ENCODE measurements at regions not wholly inside any gene's neighbourhood (a gene's known extent, or its start where the extent isn't known, plus 50 kb on each side); places are given as distances from the start of the nearest gene placed in this dataset.

- DNase-seq (ENCODE audit: low spot score, unreplicated experiment) = no peak
- H3K4me1 Mint-ChIP-seq (ENCODE audit: low read depth) = no peaks in the 10 kb centered on the region
- no peaks in the 10 kb centered on the region for H3K27me3 Mint-ChIP-seq
- H3K4me3 Mint-ChIP-seq (ENCODE audit: low read depth) = no peak overlapping the region
- H3K36me3 Mint-ChIP-seq (ENCODE audit: insufficient read depth) = no peaks in the 10 kb centered on the region
- no peak overlapping the region for H3K27ac Mint-ChIP-seq
- TF ChIP-seq CTCF (IDR thresholded peaks at IDR 0.05; ENCODE audit: unreplicated experiment) = no peak
- peaks cover 13% of the 10 kb centered on the region for H3K9me3 Mint-ChIP-seq (ENCODE audit: low read depth)
Observed at GRCh38 chr21:24188506-24188905, 1418.8 kb downstream of the MRPL39 start.

GRCh38 chr21:24183077-24183476, 1424.2 kb downstream of the MRPL39 start:
- Mint-ChIP-seq H3K27me3 (no peaks in the 10 kb centered on the region), H3K9me3 (ENCODE audit: low read depth) (peaks cover 9% of the 10 kb centered on the region), H3K4me1 (ENCODE audit: low read depth) (no peaks in the 10 kb centered on the region), H3K27ac (no peak overlapping the region), H3K36me3 (ENCODE audit: insufficient read depth) (no peaks in the 10 kb centered on the region), H3K4me3 (ENCODE audit: low read depth) (no peak overlapping the region)
- TF ChIP-seq CTCF (IDR thresholded peaks at IDR 0.05; ENCODE audit: unreplicated experiment) = no peak
- DNase-seq (ENCODE audit: low spot score, unreplicated experiment) = no peak

- no peaks in the 10 kb centered on the region for H3K36me3 Mint-ChIP-seq (ENCODE audit: insufficient read depth)
- H3K27ac Mint-ChIP-seq = no peak overlapping the region
- H3K27me3 Mint-ChIP-seq = no peaks in the 10 kb centered on the region
- H3K4me1 Mint-ChIP-seq (ENCODE audit: low read depth) = no peaks in the 10 kb centered on the region
- no peak for DNase-seq (ENCODE audit: low spot score, unreplicated experiment)
- no peak overlapping the region for H3K4me3 Mint-ChIP-seq (ENCODE audit: low read depth)
- TF ChIP-seq CTCF (IDR thresholded peaks at IDR 0.05; ENCODE audit: unreplicated experiment) = no peak
- H3K9me3 Mint-ChIP-seq (ENCODE audit: low read depth) = peaks cover 11% of the 10 kb centered on the region
Observed at GRCh38 chr21:24179110-24179509, 1428.2 kb downstream of the MRPL39 start.

DNA sequence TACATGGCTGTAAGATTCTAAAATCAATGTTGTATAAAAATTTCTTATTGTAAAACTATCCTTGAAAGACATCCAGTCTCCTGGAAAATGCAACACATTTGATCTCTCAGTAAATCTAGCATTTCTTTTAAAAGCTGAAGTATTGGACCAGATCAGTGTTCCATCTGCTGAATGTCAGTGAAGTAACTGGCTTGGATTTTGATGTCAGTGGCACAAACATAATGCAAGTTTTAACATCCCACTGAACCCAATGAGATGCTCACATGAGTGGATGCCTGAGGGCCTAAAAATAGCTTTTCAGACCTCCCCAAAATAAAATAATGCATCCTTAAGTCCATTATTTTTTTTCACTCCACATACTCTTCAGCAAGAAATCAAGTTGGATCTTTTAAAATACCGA, 1432.2 kb downstream of the MRPL39 start:
- H3K36me3 Mint-ChIP-seq (ENCODE audit: insufficient read depth) = no peaks in the 10 kb centered on the region
- H3K27ac Mint-ChIP-seq = no peak overlapping the region
- H3K9me3 Mint-ChIP-seq (ENCODE audit: low read depth) = peaks cover 13% of the 10 kb centered on the region
- no peaks in the 10 kb centered on the region for H3K4me1 Mint-ChIP-seq (ENCODE audit: low read depth)
- no peak for TF ChIP-seq CTCF (IDR thresholded peaks at IDR 0.05; ENCODE audit: unreplicated experiment)
- H3K27me3 Mint-ChIP-seq = no peaks in the 10 kb centered on the region
- DNase-seq (ENCODE audit: low spot score, unreplicated experiment) = no peak
- no peak overlapping the region for H3K4me3 Mint-ChIP-seq (ENCODE audit: low read depth)

- Mint-ChIP-seq H3K36me3 (ENCODE audit: insufficient read depth) (no peaks in the 10 kb centered on the region), H3K4me3 (ENCODE audit: low read depth) (no peak overlapping the region), H3K9me3 (ENCODE audit: low read depth) (peaks cover 20% of the 10 kb centered on the region), H3K27me3 (no peaks in the 10 kb centered on the region), H3K4me1 (ENCODE audit: low read depth) (no peaks in the 10 kb centered on the region), H3K27ac (no peak overlapping the region)
- DNase-seq (ENCODE audit: low spot score, unreplicated experiment) = no peak
- TF ChIP-seq CTCF (IDR thresholded peaks at IDR 0.05; ENCODE audit: unreplicated experiment) = no peak
Observed at GRCh38 chr21:24171736-24172135, 1435.5 kb downstream of the MRPL39 start.
